GM12865 (cell line): ENCODE measurements at regions not wholly inside any gene's neighbourhood (a gene's known extent, or its start where the extent isn't known, plus 50 kb on each side); places are given as distances from the start of the nearest gene placed in this dataset.

Experiments used
- DNase-seq: peaks from one replicate; pipeline ENCODE4 v3.0.0; 2010; ENCODE audit warnings: low read depth
- H3K4me3 ChIP-seq: 2 replicates; pipeline ENCODE4 v1.5.1; 2011; ENCODE audit warnings: mild to moderate bottlenecking, low read depth, low read length, control low read depth
- TF ChIP-seq, protein P1 (sequence below): IDR thresholded peaks from 2 replicates; pipeline ENCODE4 v1.5.1; 2011; ENCODE audit warnings: low read length, control low read depth, low read depth, inconsistent platforms; ENCODE audit not compliant: insufficient read depth; ENCODE audit errors: missing control alignments

DNA sequence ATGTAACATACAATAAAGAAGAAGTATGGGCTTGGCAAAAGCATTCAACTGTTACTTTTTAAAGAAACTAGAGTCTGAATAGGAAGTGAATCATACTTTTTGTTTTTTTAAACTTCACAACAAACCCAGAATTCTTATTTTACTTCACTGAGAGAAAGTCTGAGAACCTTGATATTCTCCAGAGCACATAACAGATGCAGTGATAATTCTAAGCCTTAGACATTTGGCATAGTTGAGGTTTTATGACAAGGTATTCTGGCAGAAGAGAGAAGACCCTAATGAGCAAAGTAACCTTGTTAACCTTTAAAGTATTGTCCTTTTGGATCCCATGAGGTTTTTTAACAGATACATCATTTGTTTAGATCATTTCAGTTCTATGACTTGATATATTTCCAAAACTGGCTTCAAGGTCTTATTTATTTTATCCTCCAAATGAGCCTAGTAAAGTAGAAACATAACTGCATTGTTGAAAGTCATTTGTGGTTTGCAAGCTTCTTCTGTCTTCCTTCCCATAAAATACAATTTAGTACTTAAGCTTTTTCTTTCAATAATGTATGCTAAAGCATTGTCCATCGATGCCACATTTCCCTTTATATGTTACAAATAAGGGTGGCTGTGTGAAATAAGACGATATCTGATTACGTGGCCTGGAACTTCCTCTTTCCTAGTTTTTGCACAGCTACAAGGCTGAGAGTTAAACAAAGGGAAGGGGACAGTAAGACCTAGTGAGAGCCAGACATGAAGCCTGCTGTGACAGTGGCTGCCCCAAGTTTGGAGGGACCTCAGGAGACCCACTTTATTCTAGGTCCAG, 86.1 kb upstream of the ITPRID2 start:
- TF ChIP-seq, protein P1, sequence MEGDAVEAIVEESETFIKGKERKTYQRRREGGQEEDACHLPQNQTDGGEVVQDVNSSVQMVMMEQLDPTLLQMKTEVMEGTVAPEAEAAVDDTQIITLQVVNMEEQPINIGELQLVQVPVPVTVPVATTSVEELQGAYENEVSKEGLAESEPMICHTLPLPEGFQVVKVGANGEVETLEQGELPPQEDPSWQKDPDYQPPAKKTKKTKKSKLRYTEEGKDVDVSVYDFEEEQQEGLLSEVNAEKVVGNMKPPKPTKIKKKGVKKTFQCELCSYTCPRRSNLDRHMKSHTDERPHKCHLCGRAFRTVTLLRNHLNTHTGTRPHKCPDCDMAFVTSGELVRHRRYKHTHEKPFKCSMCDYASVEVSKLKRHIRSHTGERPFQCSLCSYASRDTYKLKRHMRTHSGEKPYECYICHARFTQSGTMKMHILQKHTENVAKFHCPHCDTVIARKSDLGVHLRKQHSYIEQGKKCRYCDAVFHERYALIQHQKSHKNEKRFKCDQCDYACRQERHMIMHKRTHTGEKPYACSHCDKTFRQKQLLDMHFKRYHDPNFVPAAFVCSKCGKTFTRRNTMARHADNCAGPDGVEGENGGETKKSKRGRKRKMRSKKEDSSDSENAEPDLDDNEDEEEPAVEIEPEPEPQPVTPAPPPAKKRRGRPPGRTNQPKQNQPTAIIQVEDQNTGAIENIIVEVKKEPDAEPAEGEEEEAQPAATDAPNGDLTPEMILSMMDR, result no peak
- no peak for DNase-seq

DNA sequence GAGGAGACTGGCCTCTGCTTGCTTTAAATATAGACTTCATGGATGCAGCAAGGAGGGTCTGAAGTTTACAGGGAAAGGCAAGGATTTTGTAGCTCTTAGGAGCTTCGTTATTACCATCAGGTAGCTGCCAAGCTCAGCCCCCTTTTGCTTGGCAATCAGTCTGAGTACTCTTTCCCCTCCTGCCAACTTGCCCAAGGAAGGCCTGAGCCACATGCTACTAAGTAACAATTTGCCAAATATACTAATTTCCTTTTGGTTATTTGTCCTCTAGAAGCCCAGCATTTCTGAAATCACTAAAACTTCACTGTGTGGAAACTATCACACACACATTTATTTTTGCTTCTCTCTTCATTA, 85.5 kb upstream of the ITPRID2 start:
- H3K4me3 ChIP-seq, result no peak overlapping the region
- TF ChIP-seq, protein P1, result no peak
- DNase-seq, result no peak

More for the DNA sequence above, 86.1 kb upstream of the ITPRID2 start:
- H3K4me3 ChIP-seq, result no peak overlapping the region

DNA sequence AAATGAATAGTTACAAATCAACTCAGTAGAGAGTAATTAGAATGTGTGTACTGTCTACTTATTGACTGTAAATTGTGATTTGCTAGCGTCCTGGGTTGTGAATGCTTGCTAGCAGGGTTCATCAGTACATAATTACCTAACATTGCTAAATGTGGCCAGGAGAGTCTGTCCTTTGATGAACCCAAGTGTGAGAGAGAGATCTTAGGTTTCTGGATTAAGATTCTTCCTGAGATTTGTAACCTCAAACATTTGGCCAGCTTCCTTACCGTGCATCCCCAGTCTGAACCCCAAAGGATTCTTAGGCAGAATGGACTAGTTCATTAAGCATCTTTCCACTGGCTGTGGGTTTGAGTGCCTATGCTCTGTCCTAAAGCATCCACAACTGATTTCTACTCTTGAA, 84.0 kb upstream of the ITPRID2 start:
- DNase-seq, result no peak
- TF ChIP-seq, protein P1, result no peak
- H3K4me3 ChIP-seq, result no peak overlapping the region

DNA sequence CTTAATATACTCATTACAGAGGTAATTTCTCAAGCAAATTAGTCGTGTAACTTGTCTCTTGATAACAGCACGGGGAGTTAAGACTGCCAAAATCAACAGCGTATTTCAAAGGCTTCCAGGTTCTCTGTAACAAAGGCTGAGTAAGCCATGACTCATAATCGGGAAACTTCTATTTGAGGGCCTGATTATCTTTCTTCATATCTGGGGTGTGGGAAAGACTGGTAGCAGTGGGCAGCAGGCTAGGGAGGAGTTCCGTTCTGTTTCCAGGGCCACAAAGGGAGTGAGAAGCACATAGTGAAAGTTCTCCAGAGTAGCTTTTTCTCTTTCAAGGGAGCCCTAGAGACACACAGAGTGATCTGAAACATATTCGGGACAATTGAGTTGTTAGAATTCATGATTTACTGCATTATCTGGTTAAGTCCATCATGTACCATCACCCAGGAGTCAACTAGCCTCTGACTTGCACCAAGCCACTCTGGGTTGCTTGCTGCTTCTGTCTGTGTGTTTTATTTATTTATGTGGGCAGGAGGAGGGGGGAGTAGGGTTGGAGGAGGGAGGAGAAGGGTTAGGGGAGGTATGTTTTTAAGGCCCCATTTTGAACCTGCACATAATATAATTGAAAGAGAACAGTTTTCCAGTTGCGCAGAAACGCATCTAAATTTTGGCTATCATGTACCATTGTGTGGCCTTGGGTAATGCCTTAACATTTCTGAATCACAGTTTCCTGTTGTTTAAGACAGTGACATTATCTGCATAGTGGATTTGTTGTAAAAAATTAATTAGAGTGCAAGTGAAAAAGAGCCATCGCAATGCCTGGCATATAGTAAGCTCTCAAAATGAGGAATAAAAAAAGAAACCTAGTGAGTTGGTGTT, 80.5 kb upstream of the ITPRID2 start:
- TF ChIP-seq, protein P1, result no peak
- no peak for DNase-seq
- H3K4me3 ChIP-seq, result no peak overlapping the region

DNA sequence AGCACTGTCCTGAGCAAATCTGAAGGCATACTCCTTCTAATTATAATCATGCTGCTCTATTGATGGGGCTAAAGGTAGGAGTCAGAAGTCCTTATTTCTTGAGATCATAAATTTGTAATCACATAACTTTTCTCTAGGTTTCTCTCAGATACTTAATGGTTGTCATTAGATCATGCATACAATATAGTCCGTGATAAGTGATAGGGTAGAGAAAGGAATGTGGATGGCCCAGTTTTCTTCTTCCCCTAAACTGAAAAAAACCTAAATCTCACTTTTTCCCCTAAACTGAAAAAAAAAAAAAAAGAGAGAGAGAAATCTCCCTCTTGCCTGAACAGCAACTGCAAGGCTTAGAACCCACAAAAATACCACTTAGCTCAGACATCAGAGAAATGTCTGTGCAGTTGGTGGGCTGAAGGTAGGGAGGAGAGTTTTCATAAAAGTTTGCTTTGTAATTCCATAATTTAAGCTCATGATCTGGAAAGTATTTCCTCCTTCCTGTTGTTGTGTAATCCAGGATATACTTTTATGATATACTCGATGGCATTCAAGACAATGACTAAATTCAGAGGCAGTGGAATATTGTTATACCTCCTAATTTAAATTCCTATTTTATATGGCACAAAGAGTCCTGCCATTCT, 79.3 kb upstream of the ITPRID2 start:
- no peak overlapping the region for H3K4me3 ChIP-seq
- TF ChIP-seq, protein P1, result no peak
- no peak for DNase-seq

DNA sequence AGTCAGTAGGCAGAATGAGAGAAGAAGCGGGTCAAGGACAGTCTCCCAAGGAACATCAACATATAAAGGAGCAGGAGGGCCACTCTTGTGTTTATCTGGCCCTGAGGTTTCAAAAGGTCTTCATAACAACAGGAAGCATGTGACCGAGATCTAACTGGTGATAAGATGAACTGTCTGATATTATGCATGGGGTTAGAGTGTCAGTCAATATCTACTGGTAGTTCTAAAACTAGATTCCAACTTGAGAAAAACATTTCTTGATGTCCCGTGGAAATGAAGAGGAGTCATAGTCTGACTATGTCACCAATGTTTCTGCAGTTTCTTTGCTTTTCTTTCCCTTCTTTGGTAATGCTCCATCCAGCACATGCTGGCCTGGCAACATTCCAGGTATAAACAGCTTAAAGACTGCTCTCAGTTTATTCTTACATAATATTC, 77.5 kb upstream of the ITPRID2 start:
- H3K4me3 ChIP-seq, result no peak overlapping the region
- DNase-seq, result no peak
- TF ChIP-seq, protein P1, result no peak
